Fibroblast of skin of left quadriceps (primary cell): ENCODE measurements at regions not wholly inside any gene's neighbourhood (a gene's known extent, or its start where the extent isn't known, plus 50 kb on each side); places are given as distances from the start of the nearest gene placed in this dataset.
"Not testable (repeated sequence)": the region's sequence is repeated elsewhere in the genome, so short reads cannot be mapped to it uniquely, and the experiment has no call there.

Source experiments
- DNase-seq, 2 experiments: peaks; one replicate each; pipeline ENCODE4 v3.0.0-alpha.2; 2013; ENCODE audit warnings: low read depth in 2 of 2

- DNase-seq = no peak
Measured at GRCh38 chr5:53411388-53411787, 69.0 kb upstream of the FST start.

- DNase-seq = not testable (repeated sequence)
Measured at GRCh38 chr5:53412499-53412898, 67.9 kb upstream of the FST start.

- DNase-seq = no peak
Measured at GRCh38 chr5:53416144-53416738, 64.2 kb upstream of the FST start.

- no peak for DNase-seq
Measured at GRCh38 chr5:53418409-53418808, 62.0 kb upstream of the FST start.

GRCh38 chr5:53418826-53419658 lies 61.4 kb upstream of the FST start:
- peak; percentile 95 to 97 for DNase-seq

- DNase-seq = peak; percentile 57 to 61
Measured at GRCh38 chr5:53422539-53422938, 57.9 kb upstream of the FST start.

- peak; percentile 84 to 86 for DNase-seq
Measured at GRCh38 chr5:53423724-53424123, 56.7 kb upstream of the FST start.

- no peak for DNase-seq
Measured at GRCh38 chr5:53424686-53425615, 55.5 kb upstream of the FST start.

- no peak for DNase-seq
Measured at GRCh38 chr5:53425687-53426511, 54.5 kb upstream of the FST start.

- no peak for DNase-seq
Measured at GRCh38 chr5:53426512-53426830, 54.0 kb upstream of the FST start.

GRCh38 chr5:53426878-53427277 lies 53.6 kb upstream of the FST start:
- DNase-seq = no peak

GRCh38 chr5:53427965-53428364 lies 52.5 kb upstream of the FST start:
- DNase-seq = no peak

GRCh38 chr5:53429706-53430105 lies 50.7 kb upstream of the FST start:
- no peak for DNase-seq

GRCh38 chr5:53430618-53431252 lies 49.7 kb upstream of the FST start:
- peak in 1 of 2 experiments; percentile 38 for DNase-seq
